Liver (tissue), 8 donors: ENCODE measurements at regions not wholly inside any gene's neighbourhood (a gene's known extent, or its start where the extent isn't known, plus 50 kb on each side); places are given as distances from the start of the nearest gene placed in this dataset.

Source experiments
- DNase-seq: peaks from one replicate; pipeline ENCODE4 v3.0.0-alpha.2; 2017; ENCODE audit warnings: low spot score
- H3K27ac ChIP-seq, 2 donors: one replicate each; pipeline ENCODE4 v1.7.0; 2013; ENCODE audit warnings: inconsistent platforms in 2 of 2, low read length in 2 of 2, control low read depth in 1 of 2, low read depth in 1 of 2, mild to moderate bottlenecking in 1 of 2
- H3K27me3 ChIP-seq, 4 donors: one replicate each; pipeline versions ENCODE4 v1.6.1 to v1.7.0; 2013; ENCODE audit warnings: low read length in 3 of 4, inconsistent platforms in 1 of 4, mild to moderate bottlenecking in 1 of 4, moderate library complexity in 1 of 4; ENCODE audit not compliant: control insufficient read depth in 4 of 4, insufficient read depth in 4 of 4
- H3K36me3 ChIP-seq, 4 donors: one replicate each; pipeline versions ENCODE4 v1.6.1 to v1.7.0; 2013; ENCODE audit warnings: low read length in 3 of 4, mild to moderate bottlenecking in 3 of 4, low read depth in 1 of 4, moderate library complexity in 1 of 4; ENCODE audit not compliant: control insufficient read depth in 4 of 4, insufficient read depth in 3 of 4
- H3K4me1 ChIP-seq, 4 donors: one replicate each; pipeline versions ENCODE4 v1.6.1 to v1.7.0; 2013; ENCODE audit warnings: low read length in 3 of 4, mild to moderate bottlenecking in 3 of 4, moderate library complexity in 1 of 4; ENCODE audit not compliant: control insufficient read depth in 4 of 4, insufficient read depth in 4 of 4
- H3K4me3 ChIP-seq, 3 donors: one replicate each; pipeline versions ENCODE4 v1.6.1 to v1.7.0; 2013; ENCODE audit warnings: low read length in 3 of 3, control low read depth in 1 of 3, low read depth in 1 of 3, mild to moderate bottlenecking in 1 of 3
- H3K9ac ChIP-seq, 2 donors: one replicate each; pipeline ENCODE4 v1.7.0; 2013; ENCODE audit warnings: low read length in 2 of 2, mild to moderate bottlenecking in 2 of 2, moderate library complexity in 2 of 2, control low read depth in 1 of 2, low read depth in 1 of 2
- H3K9me3 ChIP-seq, 4 donors: one replicate each; pipeline versions ENCODE4 v1.6.1 to v1.7.0; 2013; ENCODE audit warnings: low read length in 3 of 4; ENCODE audit not compliant: control insufficient read depth in 4 of 4
- ATF3 ChIP-seq: IDR thresholded peaks from 2 replicates; pipeline ENCODE4 v1.6.1; 2016; ENCODE audit warnings: antibody characterized with exemption
- EGR1 ChIP-seq, 2 donors: IDR thresholded peaks; 2 replicates each; pipeline ENCODE4 v1.6.1; 2016 to 2018; ENCODE audit warnings: antibody characterized with exemption in 2 of 2, low read depth in 2 of 2
- FOXA1 ChIP-seq: IDR thresholded peaks from 2 replicates; pipeline ENCODE4 v1.6.1; 2016; ENCODE audit warnings: antibody characterized with exemption
- FOXA2 ChIP-seq: IDR thresholded peaks from 2 replicates; pipeline ENCODE4 v1.6.1; 2016; ENCODE audit warnings: antibody characterized with exemption
- GABPA ChIP-seq, 2 donors: IDR thresholded peaks in 1 of 2; conservative IDR thresholded peaks in 1 of 2; 2 replicates each; pipeline ENCODE4 v1.6.1; 2016; ENCODE audit warnings: antibody characterized with exemption in 2 of 2, mild to moderate bottlenecking in 1 of 2, moderate library complexity in 1 of 2
- HNF4A ChIP-seq, 2 donors: conservative IDR thresholded peaks; 2 replicates each; pipeline ENCODE4 v1.6.1; 2016; ENCODE audit warnings: antibody characterized with exemption in 2 of 2, mild to moderate bottlenecking in 2 of 2
- HNF4G ChIP-seq: IDR thresholded peaks from 2 replicates; pipeline ENCODE4 v1.6.1; 2016; ENCODE audit warnings: antibody characterized with exemption
- JUND ChIP-seq, 2 donors: IDR thresholded peaks; 2 replicates each; pipeline ENCODE4 v1.6.1; 2016; ENCODE audit warnings: antibody characterized with exemption in 2 of 2
- NR2F2 ChIP-seq: IDR thresholded peaks from 2 replicates; pipeline ENCODE4 v1.6.1; 2016; ENCODE audit warnings: antibody characterized with exemption
- RAD21 ChIP-seq, 2 donors: IDR thresholded peaks; 2 replicates each; pipeline ENCODE4 v1.6.1; 2016; ENCODE audit warnings: antibody characterized with exemption in 2 of 2, mild to moderate bottlenecking in 2 of 2
- RXRA ChIP-seq, 2 donors: IDR thresholded peaks; 2 replicates each; pipeline ENCODE4 v1.6.1; 2017 to 2018; ENCODE audit warnings: antibody characterized with exemption in 2 of 2, mild to moderate bottlenecking in 1 of 2
- SP1 ChIP-seq: IDR thresholded peaks from 2 replicates; pipeline ENCODE4 v1.6.1; 2018; ENCODE audit warnings: antibody characterized with exemption, mild to moderate bottlenecking
- TAF1 ChIP-seq: conservative IDR thresholded peaks from 2 replicates; pipeline ENCODE4 v1.6.1; 2016; ENCODE audit warnings: antibody characterized with exemption, mild to moderate bottlenecking
- YY1 ChIP-seq: IDR thresholded peaks from 2 replicates; pipeline ENCODE4 v1.6.1; 2016; ENCODE audit warnings: antibody characterized with exemption, mild to moderate bottlenecking
- WGBS: extraction: QIAGEN DNeasy Blood & Tissue Kit; methylation state at CpG from one replicate; pipeline ENCODE4 v1.1.7; 2013; 5-methylcytosine and 5-hydroxymethylcytosine counted together
- TF ChIP-seq, protein P1 (sequence below): fragments of 150-350 bp; IDR thresholded peaks from 2 replicates; pipeline ENCODE4 v1.5.1; 2017; ENCODE audit warnings: improper control_type of control experiment, low read depth, low read length; ENCODE audit not compliant: missing input control
- TF ChIP-seq, protein P2 (sequence below): IDR thresholded peaks from 2 replicates; pipeline ENCODE4 v1.6.1; 2016; ENCODE audit warnings: antibody characterized with exemption, mild to moderate bottlenecking
- TF ChIP-seq, protein P3 (sequence below): IDR thresholded peaks from 2 replicates; pipeline ENCODE4 v1.6.1; 2016; ENCODE audit warnings: antibody characterized with exemption
- TF ChIP-seq, protein P4 (sequence below): IDR thresholded peaks from 2 replicates; pipeline ENCODE4 v1.6.1; 2016; ENCODE audit warnings: antibody characterized with exemption
- donor health status: healthy.
- donor health status: healthy.
- donor health status: healthy.
- donor health status: healthy.
- donor health status: healthy.

DNA sequence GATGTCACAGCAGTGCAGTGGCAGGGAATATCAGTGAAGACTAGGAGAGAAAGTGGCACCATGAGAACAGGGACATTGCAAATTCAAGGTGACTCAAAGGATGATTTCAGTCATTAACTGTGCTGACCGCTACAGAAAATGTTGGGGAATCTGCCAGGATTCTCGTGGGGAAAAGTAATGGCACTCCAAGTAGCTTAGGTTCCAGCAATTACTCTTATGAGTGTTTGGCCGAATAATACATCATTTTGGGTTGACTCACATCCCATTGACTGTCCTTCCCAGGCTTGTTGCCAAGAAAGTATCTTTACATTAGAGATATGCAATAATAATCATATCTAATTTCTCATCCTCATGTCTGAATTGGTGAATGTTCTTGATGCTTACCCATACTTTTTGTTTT lies 1411.1 kb upstream of the PCDH7 start:
- Histone ChIP-seq H3K36me3 (no peaks in the 10 kb centered on the region), H3K9me3 (no peaks in the 10 kb centered on the region), H3K4me1 (peaks cover 2 to 34% (median 8%) of the 10 kb centered on the region in 4 donors), H3K4me3 (no peak overlapping the region), H3K27me3 (no peaks in the 10 kb centered on the region), H3K9ac (no peak overlapping the region), H3K27ac (no peak overlapping the region)
- DNase-seq, result no peak
- no peak for TF ChIP-seq RXRA (IDR thresholded peaks at IDR 0.05)
- TF ChIP-seq FOXA2, result no peak
- WGBS, result 60% methylated on average over 3 of the region's 3 CpGs

- Histone ChIP-seq H3K9me3 (no peaks in the 10 kb centered on the region), H3K4me3 (no peak overlapping the region), H3K9ac (no peak overlapping the region), H3K27ac (no peak overlapping the region), H3K36me3 (no peaks in the 10 kb centered on the region), H3K27me3 (no peaks in the 10 kb centered on the region), H3K4me1 (peaks cover 2 to 27% (median 7%) of the 10 kb centered on the region in 4 donors)
- no peak for TF ChIP-seq SP1
- no peak for TF ChIP-seq RAD21 (IDR thresholded peaks at IDR 0.05)
- no peak for TF ChIP-seq RXRA (IDR thresholded peaks at IDR 0.05)
- TF ChIP-seq, protein P1, sequence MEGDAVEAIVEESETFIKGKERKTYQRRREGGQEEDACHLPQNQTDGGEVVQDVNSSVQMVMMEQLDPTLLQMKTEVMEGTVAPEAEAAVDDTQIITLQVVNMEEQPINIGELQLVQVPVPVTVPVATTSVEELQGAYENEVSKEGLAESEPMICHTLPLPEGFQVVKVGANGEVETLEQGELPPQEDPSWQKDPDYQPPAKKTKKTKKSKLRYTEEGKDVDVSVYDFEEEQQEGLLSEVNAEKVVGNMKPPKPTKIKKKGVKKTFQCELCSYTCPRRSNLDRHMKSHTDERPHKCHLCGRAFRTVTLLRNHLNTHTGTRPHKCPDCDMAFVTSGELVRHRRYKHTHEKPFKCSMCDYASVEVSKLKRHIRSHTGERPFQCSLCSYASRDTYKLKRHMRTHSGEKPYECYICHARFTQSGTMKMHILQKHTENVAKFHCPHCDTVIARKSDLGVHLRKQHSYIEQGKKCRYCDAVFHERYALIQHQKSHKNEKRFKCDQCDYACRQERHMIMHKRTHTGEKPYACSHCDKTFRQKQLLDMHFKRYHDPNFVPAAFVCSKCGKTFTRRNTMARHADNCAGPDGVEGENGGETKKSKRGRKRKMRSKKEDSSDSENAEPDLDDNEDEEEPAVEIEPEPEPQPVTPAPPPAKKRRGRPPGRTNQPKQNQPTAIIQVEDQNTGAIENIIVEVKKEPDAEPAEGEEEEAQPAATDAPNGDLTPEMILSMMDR, result no peak
- TF ChIP-seq, protein P2, sequence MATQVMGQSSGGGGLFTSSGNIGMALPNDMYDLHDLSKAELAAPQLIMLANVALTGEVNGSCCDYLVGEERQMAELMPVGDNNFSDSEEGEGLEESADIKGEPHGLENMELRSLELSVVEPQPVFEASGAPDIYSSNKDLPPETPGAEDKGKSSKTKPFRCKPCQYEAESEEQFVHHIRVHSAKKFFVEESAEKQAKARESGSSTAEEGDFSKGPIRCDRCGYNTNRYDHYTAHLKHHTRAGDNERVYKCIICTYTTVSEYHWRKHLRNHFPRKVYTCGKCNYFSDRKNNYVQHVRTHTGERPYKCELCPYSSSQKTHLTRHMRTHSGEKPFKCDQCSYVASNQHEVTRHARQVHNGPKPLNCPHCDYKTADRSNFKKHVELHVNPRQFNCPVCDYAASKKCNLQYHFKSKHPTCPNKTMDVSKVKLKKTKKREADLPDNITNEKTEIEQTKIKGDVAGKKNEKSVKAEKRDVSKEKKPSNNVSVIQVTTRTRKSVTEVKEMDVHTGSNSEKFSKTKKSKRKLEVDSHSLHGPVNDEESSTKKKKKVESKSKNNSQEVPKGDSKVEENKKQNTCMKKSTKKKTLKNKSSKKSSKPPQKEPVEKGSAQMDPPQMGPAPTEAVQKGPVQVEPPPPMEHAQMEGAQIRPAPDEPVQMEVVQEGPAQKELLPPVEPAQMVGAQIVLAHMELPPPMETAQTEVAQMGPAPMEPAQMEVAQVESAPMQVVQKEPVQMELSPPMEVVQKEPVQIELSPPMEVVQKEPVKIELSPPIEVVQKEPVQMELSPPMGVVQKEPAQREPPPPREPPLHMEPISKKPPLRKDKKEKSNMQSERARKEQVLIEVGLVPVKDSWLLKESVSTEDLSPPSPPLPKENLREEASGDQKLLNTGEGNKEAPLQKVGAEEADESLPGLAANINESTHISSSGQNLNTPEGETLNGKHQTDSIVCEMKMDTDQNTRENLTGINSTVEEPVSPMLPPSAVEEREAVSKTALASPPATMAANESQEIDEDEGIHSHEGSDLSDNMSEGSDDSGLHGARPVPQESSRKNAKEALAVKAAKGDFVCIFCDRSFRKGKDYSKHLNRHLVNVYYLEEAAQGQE, result no peak
- no peak for TF ChIP-seq GABPA (IDR thresholded peaks at IDR 0.05 in 1 of 2, conservative IDR thresholded peaks at IDR 0.05 in 1 of 2)
- TF ChIP-seq TAF1, result no peak
- no peak for TF ChIP-seq HNF4A (conservative IDR thresholded peaks at IDR 0.05)
- no peak for TF ChIP-seq YY1
- TF ChIP-seq, protein P3, sequence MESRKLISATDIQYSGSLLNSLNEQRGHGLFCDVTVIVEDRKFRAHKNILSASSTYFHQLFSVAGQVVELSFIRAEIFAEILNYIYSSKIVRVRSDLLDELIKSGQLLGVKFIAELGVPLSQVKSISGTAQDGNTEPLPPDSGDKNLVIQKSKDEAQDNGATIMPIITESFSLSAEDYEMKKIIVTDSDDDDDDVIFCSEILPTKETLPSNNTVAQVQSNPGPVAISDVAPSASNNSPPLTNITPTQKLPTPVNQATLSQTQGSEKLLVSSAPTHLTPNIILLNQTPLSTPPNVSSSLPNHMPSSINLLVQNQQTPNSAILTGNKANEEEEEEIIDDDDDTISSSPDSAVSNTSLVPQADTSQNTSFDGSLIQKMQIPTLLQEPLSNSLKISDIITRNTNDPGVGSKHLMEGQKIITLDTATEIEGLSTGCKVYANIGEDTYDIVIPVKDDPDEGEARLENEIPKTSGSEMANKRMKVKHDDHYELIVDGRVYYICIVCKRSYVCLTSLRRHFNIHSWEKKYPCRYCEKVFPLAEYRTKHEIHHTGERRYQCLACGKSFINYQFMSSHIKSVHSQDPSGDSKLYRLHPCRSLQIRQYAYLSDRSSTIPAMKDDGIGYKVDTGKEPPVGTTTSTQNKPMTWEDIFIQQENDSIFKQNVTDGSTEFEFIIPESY, result no peak
- TF ChIP-seq JUND (IDR thresholded peaks at IDR 0.05), result no peak
- no peak for TF ChIP-seq EGR1 (IDR thresholded peaks at IDR 0.05; ENCODE audit: low read depth in 2 of 2)
- TF ChIP-seq FOXA2, result no peak
- no peak for TF ChIP-seq FOXA1
- TF ChIP-seq, protein P4, sequence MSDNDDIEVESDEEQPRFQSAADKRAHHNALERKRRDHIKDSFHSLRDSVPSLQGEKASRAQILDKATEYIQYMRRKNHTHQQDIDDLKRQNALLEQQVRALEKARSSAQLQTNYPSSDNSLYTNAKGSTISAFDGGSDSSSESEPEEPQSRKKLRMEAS, result no peak
- TF ChIP-seq NR2F2, result no peak
- no peak for TF ChIP-seq HNF4G
- no peak for TF ChIP-seq ATF3
- DNase-seq, result no peak
These were observed 1409.9 kb upstream of the PCDH7 start for GRCh38 chr4:29310252-29310651.
